Germinal center (tissue), 1 donor: ENCODE measurements at regions not wholly inside any gene's neighbourhood (a gene's known extent, or its start where the extent isn't known, plus 50 kb on each side); places are given as distances from the start of the nearest gene placed in this dataset.
"Not testable (repeated sequence)": the region's sequence is repeated elsewhere in the genome, so short reads cannot be mapped to it uniquely, and the experiment has no call there.

Experiments used
- DNase-seq: peaks from one replicate; pipeline ENCODE4 v3.0.0; 2012; ENCODE audit warnings: mixed read lengths, low spot score

DNA sequence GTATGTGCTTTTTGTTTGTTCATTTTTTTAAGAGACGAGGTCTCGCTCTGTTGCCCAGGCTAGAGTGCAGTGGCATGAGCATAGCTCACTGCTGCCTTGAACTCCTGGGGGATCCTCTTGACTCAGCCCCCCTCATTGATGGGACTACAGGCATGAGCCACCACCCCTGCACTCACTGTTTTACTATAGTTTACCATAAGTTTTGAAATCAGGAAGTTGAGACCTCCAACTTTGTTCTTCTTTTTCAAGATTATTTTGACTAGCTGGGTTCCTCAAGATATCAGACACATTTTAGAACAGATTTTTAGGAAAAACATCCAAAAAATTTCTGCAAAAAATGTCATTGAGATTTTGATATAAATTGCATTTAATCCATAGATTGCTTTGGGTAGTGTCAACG, 120.4 kb upstream of the FGGY start:
- no peak for DNase-seq

GRCh38 chr1:59177756-59178155, 119.1 kb upstream of the FGGY start:
- DNase-seq, result no peak

GRCh38 chr1:59178339-59179187, 118.3 kb upstream of the FGGY start:
- DNase-seq, result no peak

DNA sequence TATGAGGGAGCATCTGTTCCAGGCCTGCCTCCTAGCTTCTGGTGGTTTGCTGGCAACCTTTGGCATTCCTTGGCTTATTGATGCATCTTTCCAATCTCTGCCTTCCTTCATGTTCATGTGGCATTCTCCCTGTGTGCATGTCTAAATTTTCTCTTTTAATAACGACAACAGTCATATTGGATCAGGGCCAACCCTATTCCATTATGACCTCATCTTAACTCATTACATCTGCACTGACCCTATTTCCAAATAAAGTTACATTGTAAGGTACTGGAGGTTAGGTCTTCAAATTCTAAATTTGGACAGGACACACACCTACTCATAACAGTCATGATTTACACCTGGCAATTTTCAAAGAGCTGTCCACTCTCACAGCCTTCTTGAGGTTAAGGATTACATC, 117.2 kb upstream of the FGGY start:
- DNase-seq, result no peak

DNA sequence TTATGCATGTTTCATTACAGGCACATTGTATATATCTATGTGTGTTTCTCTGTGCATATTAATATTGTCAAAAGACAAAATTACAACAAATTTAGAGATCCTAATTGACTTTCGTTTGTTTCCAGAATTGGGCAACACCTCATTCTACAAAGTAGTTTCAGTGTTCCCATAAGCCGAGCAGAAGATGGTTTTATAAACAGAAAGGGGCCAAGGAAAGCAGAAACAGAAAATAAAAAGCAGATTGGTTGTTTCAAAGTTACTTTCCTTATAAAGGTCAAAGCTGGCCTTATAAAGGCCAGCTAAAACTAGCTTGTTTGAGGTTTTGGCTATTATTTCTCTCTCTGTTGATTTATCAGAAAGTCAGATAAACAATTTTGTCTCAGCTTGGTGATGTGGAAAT, 116.2 kb upstream of the FGGY start:
- no peak for DNase-seq

DNA sequence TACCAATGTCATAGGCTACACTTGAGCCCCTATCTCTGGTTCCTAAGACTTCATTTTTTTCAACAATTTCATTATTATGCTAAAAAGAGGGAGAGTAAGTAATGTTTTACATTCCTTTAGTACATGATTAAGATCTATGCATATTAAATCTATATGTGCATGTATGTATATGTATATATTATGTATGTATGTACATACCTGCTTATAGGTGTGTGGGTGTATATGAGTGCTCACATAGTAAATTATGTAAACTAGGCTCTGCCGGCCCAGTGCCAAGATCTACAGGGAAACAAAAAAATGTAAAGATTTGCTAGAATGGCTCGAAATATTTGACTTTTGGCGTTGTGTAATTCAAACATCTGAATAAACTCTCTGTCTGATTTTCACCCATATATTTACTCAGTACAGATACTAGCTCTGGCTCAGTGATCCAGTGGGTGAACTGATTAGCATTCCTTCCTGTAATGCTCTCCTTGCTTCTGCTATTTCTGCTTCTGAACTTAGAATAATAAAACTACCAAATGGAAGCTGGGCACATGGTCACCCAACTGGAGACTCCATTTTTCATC, 113.1 kb upstream of the FGGY start:
- no peak for DNase-seq

DNA sequence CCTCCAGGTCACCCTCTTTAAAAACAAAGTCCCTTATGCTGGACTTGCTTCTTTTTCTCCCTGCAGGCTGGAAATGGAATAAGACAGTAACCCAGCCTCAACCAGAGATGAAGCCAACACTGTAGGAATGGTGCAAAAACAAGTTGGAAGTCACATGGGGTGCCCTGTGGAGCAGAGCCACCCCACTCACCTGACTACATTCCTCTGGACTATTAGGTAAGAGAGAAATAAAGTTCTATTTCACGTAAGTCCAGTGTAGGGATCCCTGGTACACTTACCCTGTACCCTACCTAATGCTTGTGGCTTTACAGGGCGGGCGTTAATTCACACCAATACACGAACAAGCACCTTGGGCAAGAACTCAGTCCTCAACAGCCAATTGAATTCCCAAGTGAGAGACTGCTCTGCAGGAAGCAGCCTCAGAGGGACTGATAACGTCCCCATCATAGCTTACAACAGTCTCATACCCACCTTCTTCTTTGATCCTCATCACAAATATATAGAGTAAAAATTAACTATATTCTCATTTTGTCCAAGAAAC, 112.5 kb upstream of the FGGY start:
- DNase-seq, result no peak

- DNase-seq, result no peak
Observed at GRCh38 chr1:59185163-59185860, 111.6 kb upstream of the FGGY start.

DNA sequence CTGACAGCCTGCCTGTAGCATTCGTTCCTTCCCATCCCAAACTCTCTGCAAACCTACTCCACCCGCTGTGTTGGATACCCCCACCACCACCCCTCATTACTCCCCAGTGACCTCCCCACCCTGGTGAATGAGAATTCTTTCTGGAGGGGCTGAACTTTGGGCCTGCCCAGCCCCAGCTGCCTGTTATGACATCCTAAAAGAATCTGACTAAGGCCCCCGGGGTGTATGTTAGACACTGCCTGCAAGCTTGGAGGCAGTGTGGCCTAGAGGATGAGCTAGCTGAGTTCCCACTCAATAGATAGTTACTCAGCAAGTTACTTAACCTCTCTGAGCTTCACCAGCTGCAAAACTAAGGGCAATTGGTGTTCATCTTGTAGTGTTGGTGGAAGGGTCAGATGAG, 110.2 kb upstream of the FGGY start:
- no peak for DNase-seq

DNA sequence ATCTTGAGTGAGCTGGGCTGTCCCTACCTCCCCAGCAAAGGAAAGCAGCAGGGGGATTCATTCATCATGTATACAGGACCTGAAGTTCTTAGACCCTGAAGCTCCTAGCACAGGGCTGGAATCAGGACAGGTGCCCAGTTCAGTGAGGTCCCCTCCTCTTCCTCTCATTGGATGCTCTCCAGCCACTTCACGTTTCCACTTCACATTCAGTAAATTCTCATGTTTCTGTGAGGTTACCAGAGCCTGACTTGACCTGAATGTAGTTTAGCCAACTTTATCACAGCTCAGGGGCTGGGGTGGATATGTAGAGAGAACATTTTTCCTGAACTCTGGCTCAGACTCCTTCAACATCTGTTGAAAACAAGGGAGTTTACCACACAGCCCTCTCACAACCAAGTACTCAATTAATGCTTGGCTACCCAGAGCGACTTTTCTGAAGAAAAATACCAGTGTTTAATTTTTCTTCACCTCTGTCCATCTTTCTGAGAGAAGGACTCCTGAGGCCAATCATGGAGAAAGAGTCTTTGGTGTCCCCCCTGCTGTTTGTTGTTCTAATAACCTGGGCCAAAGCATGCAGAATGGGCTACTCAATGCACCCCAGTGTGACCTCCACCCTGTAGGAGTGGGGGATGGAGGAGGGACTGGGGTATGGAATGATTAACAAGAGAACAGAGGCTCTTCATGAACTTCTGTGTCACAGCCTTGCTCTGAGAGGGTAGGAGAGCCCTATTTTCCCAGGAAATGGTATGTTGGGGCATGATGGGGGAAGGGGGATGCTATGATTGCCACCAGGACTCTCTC, 108.3 kb upstream of the FGGY start:
- no peak for DNase-seq

GRCh38 chr1:59193443-59194093, 103.3 kb upstream of the FGGY start:
- no peak for DNase-seq

- DNase-seq, result no peak
Observed at GRCh38 chr1:59194621-59195020, 102.3 kb upstream of the FGGY start.

DNA sequence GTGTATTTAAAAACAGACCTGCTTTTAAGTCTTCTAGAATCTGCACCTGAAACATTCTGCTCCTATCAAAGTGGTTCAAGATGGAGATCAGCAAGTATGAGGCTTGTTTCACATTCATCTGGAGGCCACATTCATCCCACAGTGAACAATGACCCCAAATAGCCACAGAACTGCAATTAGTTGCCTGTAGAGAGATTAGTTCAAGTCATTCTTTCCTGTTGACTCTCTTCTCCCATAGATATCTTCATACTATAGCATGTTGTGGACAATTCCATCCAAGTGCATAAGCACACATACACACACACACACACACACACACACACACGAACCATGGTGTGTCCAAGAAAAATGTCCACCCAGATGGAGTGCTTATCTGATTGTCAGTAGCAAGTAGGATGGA, 101.7 kb upstream of the FGGY start:
- DNase-seq, result no peak

DNA sequence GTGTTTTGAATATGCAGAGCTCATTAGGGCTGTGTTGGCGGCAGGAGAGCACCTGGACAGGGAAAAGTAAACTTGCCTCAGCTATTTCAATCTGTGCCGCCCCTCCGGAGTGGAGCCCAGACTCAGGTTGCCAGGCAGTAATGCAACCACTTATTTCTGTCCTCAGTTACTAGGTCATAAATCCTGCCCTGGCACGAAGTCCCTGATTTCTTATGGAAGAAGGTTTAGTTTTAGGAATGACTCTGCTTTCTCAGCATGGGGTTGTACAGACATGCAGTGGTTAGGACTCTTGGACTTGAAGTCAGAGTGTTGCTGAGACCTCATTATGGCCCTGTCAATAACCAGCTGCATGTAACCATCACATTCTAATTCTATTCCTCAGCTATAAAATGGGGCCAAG, 98.3 kb upstream of the FGGY start:
- DNase-seq, result no peak

DNA sequence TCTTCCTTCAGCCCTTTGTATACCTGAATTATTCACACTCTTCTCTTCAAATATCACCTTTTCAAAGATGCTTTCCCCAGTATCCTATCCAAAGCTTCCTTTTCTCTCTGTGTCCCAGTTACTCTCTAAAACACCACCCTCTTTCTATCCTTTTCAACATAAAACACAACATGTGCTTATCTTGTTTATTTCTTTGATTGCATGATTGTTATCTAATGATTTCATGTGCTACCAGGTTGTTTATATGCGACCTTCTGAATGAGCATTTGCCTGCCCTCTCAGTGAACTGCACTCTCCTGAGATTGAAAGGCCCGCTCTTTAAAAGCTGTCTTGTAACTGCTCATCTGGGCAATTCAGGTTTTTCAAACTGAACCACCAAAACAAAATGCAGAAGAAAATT, 97.7 kb upstream of the FGGY start:
- DNase-seq, result no peak

DNA sequence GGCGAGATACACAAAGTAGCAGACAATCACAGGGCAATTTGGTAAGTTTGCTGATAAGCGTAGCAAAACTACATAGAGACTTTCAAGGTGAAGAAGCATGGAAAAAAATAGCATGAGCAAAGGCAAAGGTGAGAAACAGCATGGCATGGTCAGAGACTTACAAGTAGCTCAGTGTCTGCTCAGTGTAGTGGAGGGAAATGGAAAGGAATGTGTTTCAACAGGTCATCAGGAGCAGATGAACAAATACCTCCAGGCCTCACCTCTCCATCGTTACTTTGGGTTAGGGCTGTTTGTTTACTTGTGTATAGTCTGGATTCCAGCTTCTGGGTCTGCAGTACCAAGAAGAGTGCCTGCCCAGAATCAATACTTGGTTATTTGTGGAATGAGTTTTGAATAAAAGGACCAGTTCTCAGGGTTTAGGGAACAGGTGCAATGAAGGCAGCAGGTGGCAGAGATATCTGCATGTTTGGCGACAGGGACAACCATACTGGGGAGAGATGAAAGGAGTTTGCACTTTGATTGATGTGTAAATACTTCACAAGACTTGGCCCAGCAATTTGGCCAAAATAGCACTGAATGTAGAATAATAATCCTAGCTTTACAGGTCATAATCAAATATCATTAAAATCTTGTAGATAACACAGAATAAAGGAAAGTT, 97.0 kb upstream of the FGGY start:
- DNase-seq, result no peak

DNA sequence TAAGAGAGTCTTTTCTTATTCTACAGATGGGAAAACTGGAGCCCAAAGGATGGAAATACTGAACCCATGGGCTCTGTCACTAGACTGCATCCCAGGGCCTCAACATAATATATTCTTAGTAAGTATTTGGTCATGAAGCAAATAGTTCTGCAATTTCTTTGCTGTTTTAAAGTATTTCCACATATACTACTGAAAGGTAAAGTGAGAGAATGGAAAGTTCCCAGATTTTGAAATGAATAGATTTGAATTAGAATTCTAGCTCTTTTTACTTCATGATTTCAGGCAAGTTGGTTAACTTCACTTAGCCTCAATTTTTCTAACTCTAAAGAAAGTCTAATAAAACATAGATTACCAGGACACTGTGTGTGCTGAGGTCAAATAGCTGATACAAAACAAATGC, 95.6 kb upstream of the FGGY start:
- no peak for DNase-seq

DNA sequence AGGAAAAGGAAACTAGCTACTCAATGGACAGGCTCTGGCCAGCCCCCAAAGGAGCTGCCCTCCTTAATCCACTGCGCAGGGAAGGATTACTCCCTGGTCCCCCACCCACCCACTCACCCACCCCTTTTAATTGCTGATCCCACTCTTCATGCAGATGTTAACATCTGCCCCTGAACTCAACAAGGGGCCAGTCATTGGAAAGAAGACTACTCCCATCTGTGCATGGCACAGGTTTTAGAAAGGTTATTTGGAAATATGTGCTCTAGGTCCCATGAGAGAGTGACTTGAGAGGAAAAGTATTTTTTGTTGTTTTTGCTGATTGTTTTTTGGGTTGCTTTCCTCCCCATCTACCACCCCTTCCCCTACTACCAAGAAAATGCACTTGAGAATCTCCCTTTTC, 94.4 kb upstream of the FGGY start:
- no peak for DNase-seq

DNA sequence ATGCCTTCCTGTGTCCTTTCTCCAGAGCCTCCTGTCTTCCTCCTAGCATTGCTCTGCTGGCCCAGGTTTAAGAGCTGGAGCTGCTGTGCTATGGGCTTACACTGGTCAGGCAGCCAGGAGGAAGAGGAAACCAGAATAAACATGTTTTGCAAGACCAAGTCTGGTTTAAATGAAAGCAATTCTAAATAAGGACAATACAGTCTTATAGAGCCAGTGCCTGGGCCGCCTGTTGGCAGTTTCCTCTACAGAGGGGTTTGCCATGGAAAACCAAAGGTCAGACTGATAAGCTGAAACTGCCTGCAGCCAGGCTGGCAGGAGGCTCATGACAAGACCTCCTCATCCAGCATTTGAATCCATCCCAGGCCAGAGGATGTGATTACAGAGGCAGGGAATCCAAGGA, 92.9 kb upstream of the FGGY start:
- DNase-seq, result no peak

DNA sequence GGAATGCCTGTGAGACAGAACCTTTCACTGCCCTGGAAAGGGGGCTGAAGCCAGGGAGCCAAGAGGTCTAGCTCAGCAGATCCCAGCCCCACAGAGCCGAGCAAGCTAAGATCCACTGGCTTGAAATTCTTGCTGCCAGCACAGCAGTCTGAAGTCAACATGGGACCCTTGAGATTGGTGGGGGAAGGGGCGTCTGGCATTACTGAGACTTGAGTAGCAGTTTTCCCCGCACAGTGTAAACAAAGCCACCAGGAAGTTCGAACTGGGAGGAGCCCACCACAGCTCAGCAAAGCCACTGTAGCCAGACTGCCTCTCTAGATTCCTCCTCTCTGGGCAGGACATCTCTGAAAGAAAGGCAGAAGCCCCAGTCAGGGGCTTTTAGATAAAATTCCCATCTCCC, 90.3 kb upstream of the FGGY start:
- DNase-seq, result not testable (repeated sequence)

GRCh38 chr1:59210430-59210829, 86.5 kb upstream of the FGGY start:
- DNase-seq, result not testable (repeated sequence)
